Peyer's patch (tissue), 4 donors: ENCODE measurements at regions not wholly inside any gene's neighbourhood (a gene's known extent, or its start where the extent isn't known, plus 50 kb on each side); places are given as distances from the start of the nearest gene placed in this dataset.

Experiments used
- DNase-seq, 3 donors: peaks; one replicate each; pipeline ENCODE4 v3.0.0-alpha.2; 2017 to 2019
- H3K27ac ChIP-seq, 4 donors: fragments of 200-600 bp; sonication (generic); one replicate each; pipeline ENCODE4 v1.5.1; 2016 to 2019
- H3K27me3 ChIP-seq, 2 donors: fragments of 200-600 bp; sonication (generic); one replicate each; pipeline ENCODE4 v1.5.1; 2019
- H3K36me3 ChIP-seq, 3 donors: fragments of 200-600 bp; sonication (generic); one replicate each; pipeline ENCODE4 v1.5.1; 2016 to 2019
- H3K4me1 ChIP-seq, 4 donors: fragments of 200-600 bp; sonication (generic); one replicate each; pipeline ENCODE4 v1.5.1; 2016 to 2019
- H3K4me3 ChIP-seq, 4 donors: fragments of 200-600 bp; sonication (generic); 1 replicate in 3 of 4; 2 replicates in 1 of 4; pipeline ENCODE4 v1.5.1; 2016 to 2019; ENCODE audit warnings: mild to moderate bottlenecking in 1 of 4
- H3K9me3 ChIP-seq, 4 donors: fragments of 200-600 bp; sonication (generic); one replicate each; pipeline ENCODE4 v1.5.1; 2016 to 2019; ENCODE audit warnings: mild to moderate bottlenecking in 1 of 4
- CTCF ChIP-seq, 6 experiments: fragments of 450-650 bp in 4 of 6; fragments of 200-600 bp in 2 of 6; sonication (generic) in 1 of 6; IDR thresholded peaks; one replicate each; pipeline ENCODE4 v1.5.1; 2017 to 2019; ENCODE audit warnings: antibody characterized with exemption in 6 of 6, mild to moderate bottlenecking in 3 of 6, moderate library complexity in 1 of 6
- POLR2A ChIP-seq, 2 donors: fragments of 450-650 bp; IDR thresholded peaks; one replicate each; pipeline ENCODE4 v1.5.1; 2017; ENCODE audit warnings: antibody characterized with exemption in 2 of 2, mild to moderate bottlenecking in 2 of 2, moderate library complexity in 2 of 2

DNA sequence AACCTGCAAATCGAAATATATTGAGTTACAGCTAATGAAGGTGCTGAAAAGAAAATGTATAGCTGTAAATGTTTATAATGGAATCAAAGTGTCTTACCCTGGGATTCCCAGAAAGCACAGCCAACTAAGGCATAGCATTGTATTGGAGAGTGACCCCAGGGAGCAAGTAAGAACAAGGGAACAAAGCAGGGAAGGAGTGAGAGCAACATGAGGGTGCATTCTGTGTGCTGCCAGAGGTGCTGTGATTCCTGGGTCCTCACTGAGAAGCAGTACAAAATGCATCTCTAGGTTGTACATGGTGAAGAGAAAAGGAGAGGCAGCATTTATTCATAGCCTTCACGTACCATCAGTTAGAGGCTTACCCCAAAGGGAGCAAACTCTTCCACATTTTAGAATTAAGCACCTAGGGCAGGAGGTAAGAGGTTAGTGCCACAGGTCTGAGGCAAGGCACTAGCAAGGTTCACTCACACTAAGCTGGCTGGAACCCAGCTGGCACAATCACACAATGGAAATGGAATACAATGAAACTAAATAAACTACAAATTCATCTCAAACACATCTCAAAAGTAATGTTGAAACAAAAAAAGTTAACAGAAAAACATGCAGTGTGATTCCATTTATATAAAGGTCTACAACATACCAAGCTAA lies 151.5 kb upstream of the C2CD4B start:
- TF ChIP-seq POLR2A (IDR thresholded peaks at IDR 0.05) (no peak), CTCF (IDR thresholded peaks at IDR 0.05) (no peak)
- H3K27me3 ChIP-seq, result no peaks in the 10 kb centered on the region

DNA sequence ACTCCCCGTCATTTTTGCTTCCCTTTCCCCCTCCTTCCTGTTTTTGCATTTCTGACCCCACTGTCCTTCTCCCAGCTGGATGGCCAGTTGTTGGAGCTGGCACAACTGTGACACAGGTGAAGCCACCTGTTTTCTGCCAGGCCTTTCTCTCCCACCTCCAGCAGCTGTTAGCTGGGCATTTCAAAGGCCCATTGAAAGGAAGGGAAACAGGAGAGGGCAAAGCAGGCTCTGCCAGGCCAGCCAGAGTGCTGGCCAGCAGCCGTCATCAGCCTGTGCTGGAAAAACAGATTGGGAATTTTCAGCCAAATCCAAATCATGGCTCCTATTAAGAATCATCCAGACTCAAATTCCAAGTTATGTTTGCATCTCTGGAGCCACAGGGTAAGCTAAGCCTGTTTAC lies 155.2 kb upstream of the C2CD4B start:
- TF ChIP-seq POLR2A (IDR thresholded peaks at IDR 0.05), result no peak
- no peak for TF ChIP-seq CTCF (IDR thresholded peaks at IDR 0.05)
- no peaks in the 10 kb centered on the region for H3K27me3 ChIP-seq
- H3K9me3 ChIP-seq, result no peaks in the 10 kb centered on the region
- H3K4me3 ChIP-seq, result no peak overlapping the region
- H3K4me1 ChIP-seq, result no peaks in the 10 kb centered on the region
- H3K36me3 ChIP-seq, result no peaks in the 10 kb centered on the region
- H3K27ac ChIP-seq, result no peak overlapping the region
- no peak for DNase-seq

More for the DNA sequence above, 151.5 kb upstream of the C2CD4B start:
- Histone ChIP-seq H3K9me3 (no peaks in the 10 kb centered on the region), H3K4me3 (no peak overlapping the region), H3K4me1 (no peaks in the 10 kb centered on the region), H3K36me3 (no peaks in the 10 kb centered on the region), H3K27ac (no peak overlapping the region)
- no peak for DNase-seq

- DNase-seq, result no peak
- Histone ChIP-seq H3K4me1 (no peaks in the 10 kb centered on the region), H3K4me3 (no peak overlapping the region), H3K27ac (no peak overlapping the region), H3K36me3 (no peaks in the 10 kb centered on the region), H3K9me3 (no peaks in the 10 kb centered on the region), H3K27me3 (no peaks in the 10 kb centered on the region)
- TF ChIP-seq POLR2A (IDR thresholded peaks at IDR 0.05), result no peak
- no peak for TF ChIP-seq CTCF (IDR thresholded peaks at IDR 0.05)
These were observed 158.3 kb upstream of the C2CD4B start for GRCh38 chr15:62323353-62323890.

GRCh38 chr15:62324382-62324781 lies 159.3 kb upstream of the C2CD4B start:
- no peaks in the 10 kb centered on the region for H3K4me1 ChIP-seq
- DNase-seq, result no peak
- TF ChIP-seq CTCF (IDR thresholded peaks at IDR 0.05), result no peak
- TF ChIP-seq POLR2A (IDR thresholded peaks at IDR 0.05), result no peak
- no peaks in the 10 kb centered on the region for H3K27me3 ChIP-seq
- no peak overlapping the region for H3K27ac ChIP-seq
- no peaks in the 10 kb centered on the region for H3K9me3 ChIP-seq
- no peaks in the 10 kb centered on the region for H3K36me3 ChIP-seq
- no peak overlapping the region for H3K4me3 ChIP-seq

GRCh38 chr15:62325597-62325996 lies 160.5 kb upstream of the C2CD4B start:
- Histone ChIP-seq H3K27ac (no peak overlapping the region), H3K27me3 (no peaks in the 10 kb centered on the region)
- no peak for TF ChIP-seq POLR2A (IDR thresholded peaks at IDR 0.05)
- no peak for TF ChIP-seq CTCF (IDR thresholded peaks at IDR 0.05)

More at GRCh38 chr15:62325597-62325996, 160.5 kb upstream of the C2CD4B start:
- H3K4me1 ChIP-seq, result no peaks in the 10 kb centered on the region
- no peak overlapping the region for H3K4me3 ChIP-seq
- no peak for DNase-seq
- H3K36me3 ChIP-seq, result no peaks in the 10 kb centered on the region
- no peaks in the 10 kb centered on the region for H3K9me3 ChIP-seq
